ENCODE measurements at regions not wholly inside any gene's neighbourhood (a gene's known extent, or its start where the extent isn't known, plus 50 kb on each side); places are given as distances from the start of the nearest gene placed in this dataset.
"Not testable (repeated sequence)": the region's sequence is repeated elsewhere in the genome, so short reads cannot be mapped to it uniquely, and the experiment has no call there.

DNA sequence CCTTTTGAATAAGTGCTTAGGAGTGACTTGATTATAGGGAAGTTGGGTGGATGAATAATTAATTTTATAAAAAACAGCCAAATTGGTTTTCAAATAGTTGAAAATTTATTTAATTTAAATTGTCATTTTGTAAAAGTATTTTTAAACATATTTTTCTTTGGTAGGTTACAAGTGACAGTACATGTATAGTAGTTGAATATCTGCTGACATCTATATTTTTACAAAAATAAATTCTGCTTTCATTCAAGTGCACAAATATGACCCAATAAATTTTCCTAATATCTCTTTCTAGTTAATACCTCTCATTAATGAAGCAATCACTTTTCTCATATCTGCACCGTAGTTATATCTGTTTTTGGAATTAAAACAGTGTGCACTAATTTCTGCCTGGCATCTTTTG lies 653.6 kb upstream of the TPTE start:
- ATAC-seq (replicated peaks in 6 of 8); H3K27ac ChIP-seq; in situ Hi-C loops (cut with MboI; ENCODE audit: low pct_unique_long_range_greater_than_20kb in 2 of 9, low sequenced_read_pairs in 9 of 9, unreplicated experiment in 9 of 9); H3K4me1 ChIP-seq (replicated peaks in 1 of 2); H3K4me3 ChIP-seq: not testable (repeated sequence)
- WGBS, 10 experiments, result 0 to 64% (median 21%) methylated on average over 1 of the region's 1 CpG

DNA sequence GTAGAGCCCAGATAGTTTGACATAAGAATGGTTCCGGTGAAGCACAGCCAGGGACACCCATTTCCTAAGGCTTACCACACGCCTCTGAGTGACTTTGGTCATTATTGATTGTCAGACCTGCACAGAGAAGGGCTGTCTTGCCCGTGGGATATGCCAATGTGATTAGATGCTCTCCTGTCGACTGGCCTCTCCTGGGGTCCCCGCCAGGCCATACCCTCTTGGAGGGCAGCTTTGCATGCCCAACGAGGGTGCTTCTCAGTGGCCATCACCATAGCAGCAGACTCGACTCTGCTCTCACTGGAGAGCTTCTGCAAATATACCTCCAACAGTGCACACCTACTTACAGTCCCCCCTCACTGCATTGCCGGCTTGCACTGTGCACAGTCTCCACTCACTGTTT lies 648.3 kb upstream of the TPTE start:
- WGBS, 10 experiments, result 2 to 60% (median 14%) methylated on average over 1 to 7 of the region's 8 CpGs
- H3K4me3 ChIP-seq; H3K27ac ChIP-seq; ATAC-seq (replicated peaks in 6 of 8); H3K4me1 ChIP-seq (replicated peaks in 1 of 2); in situ Hi-C loops (cut with MboI; ENCODE audit: low pct_unique_long_range_greater_than_20kb in 2 of 9, low sequenced_read_pairs in 9 of 9, unreplicated experiment in 9 of 9): not testable (repeated sequence)

DNA sequence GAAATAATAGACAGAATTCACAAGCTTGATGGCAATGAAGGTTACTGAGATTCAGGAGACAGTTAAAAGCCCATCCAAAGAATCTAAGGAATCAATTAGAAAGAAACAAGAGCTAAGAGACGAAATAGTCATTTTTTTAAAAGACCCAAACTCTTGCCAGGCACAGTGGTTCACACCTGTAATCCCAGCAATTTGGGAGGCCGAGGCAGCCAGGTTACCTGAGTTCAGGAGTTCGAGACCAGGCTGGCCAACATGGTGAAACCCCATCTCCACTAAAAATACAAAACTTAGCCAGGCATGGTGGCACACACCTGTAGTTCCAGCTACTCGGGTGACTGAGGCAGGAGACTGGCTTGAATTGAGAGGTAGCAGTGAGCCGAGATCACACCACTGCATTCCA lies 647.2 kb upstream of the TPTE start:
- in situ Hi-C loops (cut with MboI; ENCODE audit: low pct_unique_long_range_greater_than_20kb in 2 of 9, low sequenced_read_pairs in 9 of 9, unreplicated experiment in 9 of 9), result not testable (repeated sequence)

DNA sequence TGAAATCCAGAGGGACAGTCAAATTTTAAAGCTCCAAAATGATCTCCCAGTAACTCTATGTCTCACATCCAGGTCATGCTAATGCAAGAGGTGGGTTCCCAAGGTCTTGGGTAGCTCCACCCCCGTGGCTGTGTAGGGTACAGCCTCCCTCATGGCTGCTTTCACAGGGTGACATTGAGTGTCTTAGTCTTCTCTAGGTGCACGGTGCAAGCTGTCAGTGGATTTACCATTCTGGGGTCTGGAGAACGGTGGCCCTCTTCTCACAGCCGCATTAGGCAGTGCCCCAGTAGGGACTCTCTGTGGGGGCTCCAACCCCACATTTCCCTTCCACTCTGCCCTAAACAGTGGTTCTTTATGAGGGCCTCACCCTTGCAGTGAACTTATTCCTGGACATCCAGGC lies 640.0 kb upstream of the TPTE start:
- H3K4me3 ChIP-seq; in situ Hi-C loops (cut with MboI; ENCODE audit: low pct_unique_long_range_greater_than_20kb in 2 of 9, low sequenced_read_pairs in 9 of 9, unreplicated experiment in 9 of 9); ATAC-seq (replicated peaks in 6 of 8); H3K27ac ChIP-seq; H3K4me1 ChIP-seq (replicated peaks in 1 of 2): not testable (repeated sequence)
- WGBS, 10 experiments, result 16 to 67% (median 31%) methylated on average over 1 to 4 of the region's 4 CpGs; no CpG with 5 or more reads in 4 of the 10 experiments

More for the DNA sequence above, 647.2 kb upstream of the TPTE start:
- 0 to 43% (median 11%) methylated on average over 1 to 3 of the region's 5 CpGs; no CpG with 5 or more reads in 1 of the 10 experiments for WGBS, 10 experiments
- not testable (repeated sequence) for H3K4me3 ChIP-seq; ATAC-seq (replicated peaks in 6 of 8); H3K27ac ChIP-seq; H3K4me1 ChIP-seq (replicated peaks in 1 of 2)

DNA sequence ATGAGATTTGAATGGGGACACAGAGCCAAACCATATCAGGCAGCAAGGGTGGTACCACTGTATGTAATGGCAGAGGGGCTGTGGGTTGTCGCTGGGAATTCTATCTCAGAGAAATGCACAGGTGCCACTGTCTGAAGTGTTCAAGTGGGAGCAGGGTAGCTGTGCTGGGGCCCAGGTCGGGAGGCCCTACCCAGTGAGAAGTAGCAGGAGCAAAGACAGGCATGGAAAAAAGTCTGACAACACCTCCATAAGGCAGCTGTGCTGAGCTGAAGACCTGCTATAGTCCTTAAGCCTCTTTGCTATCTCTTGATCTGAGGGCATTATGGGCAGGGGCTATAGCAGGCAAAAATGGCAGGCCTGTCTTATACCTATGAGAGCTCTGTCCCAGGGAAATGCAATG lies 638.3 kb upstream of the TPTE start:
- in situ Hi-C loops (cut with MboI; ENCODE audit: low pct_unique_long_range_greater_than_20kb in 2 of 9, low sequenced_read_pairs in 9 of 9, unreplicated experiment in 9 of 9); H3K27ac ChIP-seq; H3K4me1 ChIP-seq (replicated peaks in 1 of 2); ATAC-seq (replicated peaks in 6 of 8); H3K4me3 ChIP-seq: not testable (repeated sequence)
- 0 to 20% (median 8%) methylated on average over 1 to 2 of the region's 2 CpGs; no CpG with 5 or more reads in 1 of the 10 experiments for WGBS, 10 experiments

DNA sequence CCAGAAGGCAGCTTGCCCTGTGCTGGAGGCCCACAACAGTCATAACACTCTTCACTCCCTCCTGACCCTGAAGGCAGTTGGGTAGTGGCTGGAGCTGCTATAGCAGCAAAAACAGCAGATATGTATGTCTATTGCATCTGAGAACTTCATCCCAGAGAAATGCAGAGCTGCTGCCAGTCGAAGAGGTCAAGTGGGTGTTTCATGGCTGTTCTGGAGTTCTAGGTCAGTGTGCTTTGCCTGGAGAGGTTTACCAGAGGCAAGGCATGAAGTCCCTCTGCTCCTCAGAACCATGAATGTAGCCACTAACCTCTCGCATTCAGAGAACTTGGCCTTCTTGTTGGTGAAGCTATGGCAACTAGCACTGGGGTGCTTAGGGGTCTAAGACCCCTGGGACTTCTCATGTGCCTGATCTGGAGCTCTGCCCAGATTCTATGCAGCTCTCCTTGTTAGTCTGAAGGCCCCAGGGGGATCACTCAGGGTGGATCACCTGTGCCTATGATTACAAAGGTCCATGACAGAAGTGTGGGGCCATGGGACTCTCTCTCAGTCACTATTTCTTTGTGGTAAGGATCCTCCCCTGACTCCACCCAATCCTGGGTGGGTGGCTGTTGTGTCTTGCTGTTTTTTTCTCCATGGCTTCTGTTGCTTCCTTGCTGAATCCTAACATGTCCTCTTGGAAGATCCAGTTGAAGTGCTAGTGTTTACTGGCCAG lies 637.7 kb upstream of the TPTE start:
- H3K4me1 ChIP-seq (replicated peaks in 1 of 2); H3K27ac ChIP-seq; H3K4me3 ChIP-seq; in situ Hi-C loops (cut with MboI; ENCODE audit: low pct_unique_long_range_greater_than_20kb in 2 of 9, low sequenced_read_pairs in 9 of 9, unreplicated experiment in 9 of 9); ATAC-seq (replicated peaks in 6 of 8): not testable (repeated sequence)
- WGBS, 10 experiments, result 0 to 40% (median 21%) methylated on average over 1 to 2 of the region's 2 CpGs

DNA sequence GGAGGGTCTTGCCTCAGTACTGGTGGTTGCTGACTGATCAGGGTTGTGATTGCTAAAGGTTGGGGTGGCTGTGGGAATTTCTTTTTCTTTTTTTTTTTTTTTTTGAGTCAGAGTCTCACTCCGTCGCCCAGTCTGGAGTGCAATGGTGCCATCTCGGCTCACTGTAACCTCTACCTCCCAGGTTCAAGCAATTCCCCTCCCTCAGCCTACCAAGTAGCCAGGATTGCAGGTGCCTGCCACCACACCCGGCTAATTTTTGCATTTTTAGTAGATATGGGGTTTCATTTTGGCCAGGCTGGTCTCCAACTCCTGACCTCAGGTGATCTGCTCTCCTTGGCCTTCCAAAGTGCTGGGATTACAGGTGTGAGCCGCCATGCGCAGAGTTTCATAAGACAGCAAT lies 632.9 kb upstream of the TPTE start:
- ATAC-seq (replicated peaks in 6 of 8); in situ Hi-C loops (cut with MboI; ENCODE audit: low pct_unique_long_range_greater_than_20kb in 2 of 9, low sequenced_read_pairs in 9 of 9, unreplicated experiment in 9 of 9); H3K4me1 ChIP-seq (replicated peaks in 1 of 2); H3K4me3 ChIP-seq; H3K27ac ChIP-seq: not testable (repeated sequence)
- 0 to 80% (median 36%) methylated on average over 1 to 6 of the region's 6 CpGs; no CpG with 5 or more reads in 2 of the 10 experiments for WGBS, 10 experiments

DNA sequence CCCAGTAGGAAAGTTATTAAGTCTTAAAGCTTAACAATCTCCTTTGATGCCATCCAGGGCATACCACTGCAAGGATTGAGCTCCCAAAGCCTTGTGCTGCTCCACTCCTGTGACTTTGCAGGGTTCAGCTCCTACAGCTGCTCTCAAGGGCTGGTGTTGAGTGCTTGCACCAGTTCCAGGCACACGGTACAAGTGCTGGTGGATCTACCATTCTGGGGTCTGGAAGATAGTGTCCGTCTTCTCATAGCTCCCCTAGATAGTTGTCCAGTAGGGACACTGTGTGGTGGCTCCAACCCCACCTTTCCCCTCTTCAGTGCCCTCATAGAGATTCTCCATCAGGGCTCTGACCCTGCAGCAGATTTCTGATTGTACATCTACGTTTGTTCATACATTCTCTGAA lies 617.8 kb upstream of the TPTE start:
- ATAC-seq (replicated peaks in 6 of 8); H3K4me3 ChIP-seq; H3K4me1 ChIP-seq (replicated peaks in 1 of 2); H3K27ac ChIP-seq; in situ Hi-C loops (cut with MboI; ENCODE audit: low pct_unique_long_range_greater_than_20kb in 2 of 9, low sequenced_read_pairs in 9 of 9, unreplicated experiment in 9 of 9): not testable (repeated sequence)
- 0 to 33% (median 20%) methylated on average over 1 to 3 of the region's 3 CpGs; no CpG with 5 or more reads in 3 of the 10 experiments for WGBS, 10 experiments

DNA sequence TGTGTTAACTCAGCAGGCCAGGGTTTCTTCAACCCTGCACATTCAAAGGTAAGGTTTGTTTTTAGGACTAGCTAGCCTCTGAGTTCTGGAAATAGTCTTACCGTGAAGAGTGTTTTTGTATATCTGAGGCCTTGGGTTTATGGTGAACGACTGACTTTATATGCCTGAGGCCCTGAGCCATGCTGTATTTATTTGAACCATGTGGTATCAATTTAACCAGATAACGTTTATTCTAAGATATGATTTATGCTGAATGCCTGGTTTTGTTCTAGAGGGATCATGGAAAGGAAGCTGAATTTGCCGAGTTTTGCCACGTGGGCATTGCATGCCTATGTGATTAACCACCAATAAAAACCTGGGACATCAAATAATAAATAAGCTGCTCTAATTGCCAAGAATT lies 607.2 kb upstream of the TPTE start:
- in situ Hi-C loops (cut with MboI; ENCODE audit: low pct_unique_long_range_greater_than_20kb in 2 of 9, low sequenced_read_pairs in 9 of 9, unreplicated experiment in 9 of 9); H3K4me1 ChIP-seq (replicated peaks in 1 of 2); H3K4me3 ChIP-seq; H3K27ac ChIP-seq; ATAC-seq (replicated peaks in 6 of 8): not testable (repeated sequence)
- WGBS, 10 experiments, result 0 to 30% (median 0%) methylated on average over 1 to 5 of the region's 5 CpGs; no CpG with 5 or more reads in 1 of the 10 experiments

DNA sequence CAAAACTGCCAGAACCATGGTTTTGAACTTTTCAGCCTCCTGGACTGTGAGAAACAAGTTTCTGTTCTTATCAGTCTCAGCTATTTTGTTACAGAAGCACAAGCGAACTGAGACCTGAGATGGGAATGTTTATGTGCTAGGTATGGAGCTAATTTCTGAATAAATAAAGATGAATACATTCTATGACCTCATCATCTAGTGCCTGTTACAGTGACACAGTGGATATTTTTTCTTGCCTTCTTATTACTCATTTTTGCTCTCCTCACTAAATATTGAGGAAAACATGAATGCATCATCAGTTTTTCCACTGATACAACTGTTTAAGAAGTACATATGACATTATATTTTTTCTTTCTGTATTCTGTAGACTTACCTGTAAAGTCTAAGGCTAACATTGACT lies 601.9 kb upstream of the TPTE start:
- H3K4me1 ChIP-seq (replicated peaks in 1 of 2); H3K27ac ChIP-seq; H3K4me3 ChIP-seq; in situ Hi-C loops (cut with MboI; ENCODE audit: low pct_unique_long_range_greater_than_20kb in 2 of 9, low sequenced_read_pairs in 9 of 9, unreplicated experiment in 9 of 9); ATAC-seq (replicated peaks in 6 of 8): not testable (repeated sequence)
- WGBS, 10 experiments, result 0 to 20% (median 0%) methylated on average over 1 of the region's 1 CpG; no CpG with 5 or more reads in 7 of the 10 experiments

DNA sequence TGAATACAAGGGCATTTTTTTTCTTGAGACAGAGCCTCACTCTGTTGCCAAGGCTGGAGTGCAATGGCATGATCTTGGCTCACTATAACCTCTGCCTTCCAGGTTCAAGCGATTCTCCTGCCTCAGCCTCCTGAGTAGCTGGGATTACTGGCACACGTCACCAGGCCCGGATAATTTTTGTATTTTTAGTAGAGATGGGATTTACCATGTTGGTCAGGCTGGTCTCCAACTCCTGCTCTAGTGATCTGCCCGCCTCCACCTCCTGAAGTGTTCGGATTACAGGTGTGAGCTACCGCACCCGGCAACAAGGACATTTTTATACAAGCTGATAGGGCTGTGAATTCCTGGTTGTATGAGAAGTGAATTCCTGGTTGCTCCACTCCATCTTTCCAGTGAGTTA lies 577.7 kb upstream of the TPTE start:
- H3K4me3 ChIP-seq; ATAC-seq (replicated peaks in 6 of 8); H3K27ac ChIP-seq; in situ Hi-C loops (cut with MboI; ENCODE audit: low pct_unique_long_range_greater_than_20kb in 2 of 9, low sequenced_read_pairs in 9 of 9, unreplicated experiment in 9 of 9); H3K4me1 ChIP-seq (replicated peaks in 1 of 2): not testable (repeated sequence)
- WGBS, 10 experiments, result 11 to 59% (median 38%) methylated on average over 4 to 7 of the region's 7 CpGs

DNA sequence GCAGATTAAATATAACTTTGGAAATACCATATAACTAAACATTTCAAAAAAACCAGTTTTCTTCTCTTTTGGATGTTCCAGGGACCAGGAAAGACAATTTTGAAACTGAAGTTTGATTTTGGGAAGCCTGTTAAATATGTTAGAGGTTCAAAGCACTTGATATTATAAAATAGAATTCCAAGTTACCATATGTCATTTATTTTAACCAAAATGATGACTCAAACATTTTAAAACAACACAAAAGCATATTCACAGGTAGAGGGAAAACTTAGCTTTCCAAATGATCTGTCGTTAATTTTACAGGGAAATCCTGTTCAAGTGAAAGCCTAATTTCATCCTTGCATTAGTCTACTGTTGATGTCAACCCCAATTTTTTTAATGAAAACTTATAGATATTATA lies 575.3 kb upstream of the TPTE start:
- in situ Hi-C loops (cut with MboI; ENCODE audit: low pct_unique_long_range_greater_than_20kb in 2 of 9, low sequenced_read_pairs in 9 of 9, unreplicated experiment in 9 of 9), result not testable (repeated sequence)

DNA sequence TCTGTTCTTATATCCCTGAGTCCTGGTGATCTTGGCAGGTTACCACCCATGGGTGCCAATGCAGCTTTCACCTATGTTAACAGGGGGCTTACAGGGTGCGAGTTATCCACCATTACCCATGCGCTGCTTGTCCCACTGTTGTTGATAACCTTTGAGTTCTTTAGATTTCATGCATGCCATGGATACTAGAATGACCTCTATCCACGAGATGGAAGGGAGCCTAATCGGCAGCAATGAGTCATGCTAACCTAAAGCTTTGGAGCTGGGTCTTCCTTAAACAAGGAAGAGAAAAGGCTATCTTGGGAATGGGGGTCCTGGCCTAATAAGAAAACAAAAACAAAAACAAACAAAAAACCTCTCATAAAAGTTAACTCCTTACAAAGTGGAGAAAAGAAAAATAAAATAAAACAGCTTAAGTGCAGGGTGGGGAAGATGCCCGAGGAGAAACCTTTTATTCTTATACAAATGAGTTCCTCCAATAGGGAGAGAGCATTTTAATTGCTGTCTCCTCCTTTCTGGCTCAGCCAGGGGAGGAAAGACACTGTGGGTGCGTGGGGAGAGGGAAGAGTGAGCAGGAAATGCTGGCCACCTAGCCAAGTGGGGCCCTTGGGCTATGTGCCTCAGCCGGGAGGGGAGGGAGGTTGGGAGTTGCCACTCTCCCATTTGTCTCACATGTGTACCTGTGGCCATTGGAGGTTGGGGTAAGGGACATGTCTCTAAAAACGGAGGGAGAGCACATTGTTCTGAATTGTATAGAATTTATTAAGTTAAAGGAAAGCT lies 571.7 kb upstream of the TPTE start:
- 13 to 53% (median 24%) methylated on average over 4 to 7 of the region's 8 CpGs for whole genome bisulfite sequencing, 10 experiments
- ATAC-seq (replicated peaks in 6 of 8); H3K4me1 ChIP-seq (replicated peaks in 1 of 2); in situ Hi-C loops (cut with MboI; ENCODE audit: low pct_unique_long_range_greater_than_20kb in 2 of 9, low sequenced_read_pairs in 9 of 9, unreplicated experiment in 9 of 9); H3K27ac ChIP-seq; H3K4me3 ChIP-seq: not testable (repeated sequence)

More for the DNA sequence above, 575.3 kb upstream of the TPTE start:
- H3K4me1 ChIP-seq (replicated peaks in 1 of 2); ATAC-seq (replicated peaks in 6 of 8); H3K27ac ChIP-seq; H3K4me3 ChIP-seq: not testable (repeated sequence)
- 0 to 16% (median 0%) methylated on average over 1 of the region's 1 CpG for WGBS, 10 experiments

Data from motor neuron (in vitro differentiated cells).